Neural progenitor cell (in vitro differentiated cells): ENCODE measurements at regions not wholly inside any gene's neighbourhood (a gene's known extent, or its start where the extent isn't known, plus 50 kb on each side); places are given as distances from the start of the nearest gene placed in this dataset.

Experiments used
- DNase-seq: peaks from one replicate; pipeline ENCODE4 v3.0.0-alpha.2; 2016; ENCODE audit warnings: low spot score
- H2AFZ ChIP-seq: fragments of 200-600 bp; sonication (generic); replicated peaks from 2 replicates; pipeline ENCODE4 v1.6.1; 2016; ENCODE audit warnings: antibody characterized with exemption
- H3F3A ChIP-seq: fragments of 200-600 bp; sonication (generic); 2 replicates; pipeline ENCODE4 v1.6.1; 2016; ENCODE audit warnings: antibody characterized with exemption, low read depth
- H3K27ac ChIP-seq: fragments of 200-600 bp; sonication (generic); 2 replicates; pipeline ENCODE4 v1.5.1; 2016; ENCODE audit warnings: mild to moderate bottlenecking
- H3K27me3 ChIP-seq: fragments of 200-600 bp; sonication (generic); 2 replicates; pipeline ENCODE4 v1.6.1; 2016; ENCODE audit warnings: mild to moderate bottlenecking, moderate library complexity
- H3K36me3 ChIP-seq: fragments of 200-600 bp; sonication (generic); 2 replicates; pipeline ENCODE4 v1.5.1; 2016
- H3K4me1 ChIP-seq: fragments of 200-600 bp; sonication (generic); 2 replicates; pipeline ENCODE4 v1.6.1; 2016; ENCODE audit warnings: mixed run types
- H3K4me2 ChIP-seq: fragments of 200-600 bp; sonication (generic); 2 replicates; pipeline ENCODE4 v1.6.1; 2016
- H3K4me3 ChIP-seq: fragments of 200-600 bp; sonication (generic); 2 replicates; pipeline ENCODE4 v1.5.1; 2016
- H3K79me2 ChIP-seq: fragments of 200-600 bp; sonication (generic); 2 replicates; pipeline ENCODE4 v1.6.1; 2016; ENCODE audit warnings: low read depth
- H3K9ac ChIP-seq: fragments of 200-600 bp; sonication (generic); 2 replicates; pipeline ENCODE4 v1.6.1; 2016
- H3K9me3 ChIP-seq: fragments of 200-600 bp; sonication (generic); 2 replicates; pipeline ENCODE4 v1.5.1; 2016; ENCODE audit warnings: low read depth
- H4K20me1 ChIP-seq: fragments of 200-600 bp; sonication (generic); 2 replicates; pipeline ENCODE4 v1.6.1; 2016; ENCODE audit warnings: low read depth
- H3K27ac Mint-ChIP-seq: 3 replicates; pipeline ENCODE4 v1.8.0; 2021; ENCODE audit warnings: mixed read lengths
- H3K27me3 Mint-ChIP-seq: 2 replicates; pipeline ENCODE4 v1.8.0; 2022; ENCODE audit warnings: low read depth, mild to moderate bottlenecking, inconsistent platforms, moderate library complexity, mixed read lengths; ENCODE audit not compliant: insufficient read depth
- H3K36me3 Mint-ChIP-seq: 3 replicates; pipeline ENCODE4 v1.8.0; 2021; ENCODE audit warnings: mixed read lengths
- H3K4me1 Mint-ChIP-seq: 3 replicates; pipeline ENCODE4 v1.8.0; 2021; ENCODE audit warnings: mixed read lengths
- H3K4me3 Mint-ChIP-seq: 3 replicates; pipeline ENCODE4 v1.8.0; 2021; ENCODE audit warnings: mild to moderate bottlenecking, moderate library complexity, mixed read lengths
- H3K9me3 Mint-ChIP-seq: 3 replicates; pipeline ENCODE4 v1.8.0; 2020; ENCODE audit warnings: mixed read lengths
- CTCF ChIP-seq: fragments of 200-600 bp; sonication (generic); IDR thresholded peaks from 2 replicates; pipeline ENCODE4 v1.5.1; 2017; ENCODE audit warnings: antibody characterized with exemption, mild to moderate bottlenecking
- EZH2 ChIP-seq: fragments of 200-600 bp; sonication (generic); IDR thresholded peaks from 2 replicates; pipeline ENCODE4 v1.6.1; 2017; ENCODE audit warnings: antibody characterized with exemption, mild to moderate bottlenecking, moderate library complexity
- EZH2phosphoT487 ChIP-seq: fragments of 200-600 bp; sonication (generic); IDR thresholded peaks from 2 replicates; pipeline ENCODE4 v1.6.1; 2017; ENCODE audit warnings: antibody characterized with exemption

GRCh38 chr13:32947411-32948276, 68.6 kb upstream of the KL start:
- Mint-ChIP-seq H3K36me3 (no peaks in the 10 kb centered on the region), H3K27me3 (peaks cover 4% of the 10 kb centered on the region)
- no peak overlapping the region for H3K4me2 ChIP-seq

GRCh38 chr13:32949820-32950219, 66.4 kb upstream of the KL start:
- H3K27ac ChIP-seq: no peak overlapping the region
- H3K27ac Mint-ChIP-seq: no peak overlapping the region
- no peaks in the 10 kb centered on the region for H4K20me1 ChIP-seq
- no peaks in the 10 kb centered on the region for H3F3A ChIP-seq
- no peak overlapping the region for H2AFZ ChIP-seq
- H3K9me3 ChIP-seq: no peaks in the 10 kb centered on the region
- H3K4me1 Mint-ChIP-seq: no peaks in the 10 kb centered on the region
- DNase-seq: no peak
- no peaks in the 10 kb centered on the region for H3K79me2 ChIP-seq
- no peaks in the 10 kb centered on the region for H3K27me3 ChIP-seq
- no peak overlapping the region for H3K9ac ChIP-seq
- H3K9me3 Mint-ChIP-seq: no peaks in the 10 kb centered on the region
- peaks cover 4% of the 10 kb centered on the region for H3K27me3 Mint-ChIP-seq
- no peaks in the 10 kb centered on the region for H3K36me3 Mint-ChIP-seq
- no peak overlapping the region for H3K4me3 Mint-ChIP-seq
- no peaks in the 10 kb centered on the region for H3K36me3 ChIP-seq
- TF ChIP-seq EZH2phosphoT487: no peak
- H3K4me3 ChIP-seq: no peak overlapping the region
- H3K4me1 ChIP-seq: no peaks in the 10 kb centered on the region
- H3K4me2 ChIP-seq: no peak overlapping the region

More at GRCh38 chr13:32947411-32948276, 68.6 kb upstream of the KL start:
- Histone ChIP-seq H4K20me1 (no peaks in the 10 kb centered on the region), H3K79me2 (no peaks in the 10 kb centered on the region), H3K36me3 (no peaks in the 10 kb centered on the region), H3K9me3 (no peaks in the 10 kb centered on the region), H3K4me1 (no peaks in the 10 kb centered on the region), H3K9ac (no peak overlapping the region), H2AFZ (no peak overlapping the region), H3K4me3 (no peak overlapping the region), H3K27ac (no peak overlapping the region), H3K27me3 (no peaks in the 10 kb centered on the region), H3F3A (no peaks in the 10 kb centered on the region)
- DNase-seq: peak; percentile 18
- H3K4me3 Mint-ChIP-seq: no peak overlapping the region
- TF ChIP-seq EZH2phosphoT487 (no peak), EZH2 (no peak), CTCF (no peak)
- no peaks in the 10 kb centered on the region for H3K4me1 Mint-ChIP-seq
- H3K9me3 Mint-ChIP-seq: no peaks in the 10 kb centered on the region
- H3K27ac Mint-ChIP-seq: no peak overlapping the region

GRCh38 chr13:32951580-32951979, 64.6 kb upstream of the KL start:
- no peak for TF ChIP-seq EZH2
- TF ChIP-seq CTCF: no peak
- TF ChIP-seq EZH2phosphoT487: no peak
- Histone ChIP-seq H3K4me3 (no peak overlapping the region), H4K20me1 (no peaks in the 10 kb centered on the region), H3K4me2 (no peak overlapping the region), H3K79me2 (no peaks in the 10 kb centered on the region), H3K27ac (no peak overlapping the region), H3K27me3 (peaks cover 12% of the 10 kb centered on the region), H3K4me1 (no peaks in the 10 kb centered on the region), H3K36me3 (no peaks in the 10 kb centered on the region), H3F3A (no peaks in the 10 kb centered on the region), H3K9ac (no peak overlapping the region), H2AFZ (no peak overlapping the region), H3K9me3 (no peaks in the 10 kb centered on the region)
- peaks cover 6% of the 10 kb centered on the region for H3K27me3 Mint-ChIP-seq
- no peaks in the 10 kb centered on the region for H3K4me1 Mint-ChIP-seq
- no peaks in the 10 kb centered on the region for H3K9me3 Mint-ChIP-seq
- no peak overlapping the region for H3K27ac Mint-ChIP-seq
- H3K36me3 Mint-ChIP-seq: no peaks in the 10 kb centered on the region
- no peak overlapping the region for H3K4me3 Mint-ChIP-seq
- DNase-seq: no peak
